ENCODE measurements at regions not wholly inside any gene's neighbourhood (a gene's known extent, or its start where the extent isn't known, plus 50 kb on each side); places are given as distances from the start of the nearest gene placed in this dataset.

GRCh38 chr5:42026446-42026845, 101.4 kb downstream of the FBXO4 start:
- FAIRE-seq (no peak), DNase-seq (ENCODE audit: low read depth, low spot score) (no peak)
- H3K36me3 ChIP-seq (ENCODE audit: control insufficient read depth in 2 of 2, extremely low read depth in 1 of 2, insufficient read depth in 2 of 2, low read length in 2 of 2): no peaks in the 10 kb centered on the region
- H3K79me2 ChIP-seq (ENCODE audit: control insufficient read depth, insufficient read depth, low read length): no peaks in the 10 kb centered on the region
- H3K27me3 ChIP-seq (ENCODE audit: control insufficient read depth in 2 of 2, insufficient read depth in 2 of 2, low read length in 2 of 2): no peaks in the 10 kb centered on the region
- intact Hi-C loops (cut with micrococcal nuclease): no loop called here
- H3K4me1 ChIP-seq (ENCODE audit: control insufficient read depth, extremely low read depth, insufficient read depth, low read length): no peaks in the 10 kb centered on the region
- no peaks in the 10 kb centered on the region for H4K20me1 ChIP-seq (replicated peaks; ENCODE audit: control insufficient read depth, extremely low read depth, insufficient read depth, low read length)
- H3K9me3 ChIP-seq (replicated peaks; ENCODE audit: control insufficient read depth, insufficient read depth, low read length): no peaks in the 10 kb centered on the region
- no peak overlapping the region for H3K27ac ChIP-seq (ENCODE audit: insufficient read depth, low read depth, low read length)
- TF ChIP-seq, protein P1, sequence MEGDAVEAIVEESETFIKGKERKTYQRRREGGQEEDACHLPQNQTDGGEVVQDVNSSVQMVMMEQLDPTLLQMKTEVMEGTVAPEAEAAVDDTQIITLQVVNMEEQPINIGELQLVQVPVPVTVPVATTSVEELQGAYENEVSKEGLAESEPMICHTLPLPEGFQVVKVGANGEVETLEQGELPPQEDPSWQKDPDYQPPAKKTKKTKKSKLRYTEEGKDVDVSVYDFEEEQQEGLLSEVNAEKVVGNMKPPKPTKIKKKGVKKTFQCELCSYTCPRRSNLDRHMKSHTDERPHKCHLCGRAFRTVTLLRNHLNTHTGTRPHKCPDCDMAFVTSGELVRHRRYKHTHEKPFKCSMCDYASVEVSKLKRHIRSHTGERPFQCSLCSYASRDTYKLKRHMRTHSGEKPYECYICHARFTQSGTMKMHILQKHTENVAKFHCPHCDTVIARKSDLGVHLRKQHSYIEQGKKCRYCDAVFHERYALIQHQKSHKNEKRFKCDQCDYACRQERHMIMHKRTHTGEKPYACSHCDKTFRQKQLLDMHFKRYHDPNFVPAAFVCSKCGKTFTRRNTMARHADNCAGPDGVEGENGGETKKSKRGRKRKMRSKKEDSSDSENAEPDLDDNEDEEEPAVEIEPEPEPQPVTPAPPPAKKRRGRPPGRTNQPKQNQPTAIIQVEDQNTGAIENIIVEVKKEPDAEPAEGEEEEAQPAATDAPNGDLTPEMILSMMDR (IDR thresholded peaks at IDR 0.05; ENCODE audit: extremely low read depth in 1 of 2, insufficient read depth in 1 of 2, low read depth in 1 of 2, low read length in 2 of 2): no peak
- no peak for TF ChIP-seq FOS (IDR thresholded peaks at IDR 0.05; ENCODE audit: borderline replicate concordance, insufficient read depth, low read length)
- no peak for TF ChIP-seq POLR2A (IDR thresholded peaks at IDR 0.05; ENCODE audit: low read depth, low read length)
- TF ChIP-seq GATA2 (IDR thresholded peaks at IDR 0.05; ENCODE audit: insufficient read depth, insufficient read length, low read depth, low read length): no peak
- TF ChIP-seq EZH2 (IDR thresholded peaks at IDR 0.05; ENCODE audit: borderline replicate concordance, low read depth, low read length, severe bottlenecking): no peak
- no peak for TF ChIP-seq JUN (IDR thresholded peaks at IDR 0.05; ENCODE audit: borderline replicate concordance, insufficient read depth, insufficient read length, low read depth)
- ChIA-PET CTCF (interaction anchor here (1.4 to 1.7 kb wide), 3 partner anchors 10 to 31 kb away, joined by 3 to 5 read pairs (median 4); no protein-coding TSS in a partner anchor), POLR2A (no interaction called here)
- BruUV-seq (replicated peaks): no TSS peak
- no peak overlapping the region for H3K4me3 ChIP-seq (replicated peaks in 1 of 3; ENCODE audit: insufficient read depth in 1 of 3, low read depth in 1 of 3, low read length in 3 of 3)
- no peaks in the 10 kb centered on the region for H3K9me1 ChIP-seq (replicated peaks; ENCODE audit: control insufficient read depth, extremely low read depth, insufficient read depth, low read length)
- dilution Hi-C loops (cut with MboI; ENCODE audit: extremely low pct_ligation_motif_present, low sequenced_read_pairs): no loop called here
- H3K4me2 ChIP-seq (ENCODE audit: insufficient read depth, low read length): no peak overlapping the region
- H3K9ac ChIP-seq (replicated peaks; ENCODE audit: extremely low read depth, insufficient read depth, low read length): no peak overlapping the region
- no peak overlapping the region for H2AFZ ChIP-seq (ENCODE audit: low read depth, low read length)

GRCh38 chr5:42032137-42032536, 107.1 kb downstream of the FBXO4 start:
- Histone ChIP-seq H3K27me3 (ENCODE audit: control insufficient read depth in 2 of 2, insufficient read depth in 2 of 2, low read length in 2 of 2) (no peaks in the 10 kb centered on the region), H3K9ac (replicated peaks; ENCODE audit: extremely low read depth, insufficient read depth, low read length) (no peak overlapping the region), H3K4me2 (ENCODE audit: insufficient read depth, low read length) (no peak overlapping the region), H3K36me3 (ENCODE audit: control insufficient read depth in 2 of 2, extremely low read depth in 1 of 2, insufficient read depth in 2 of 2, low read length in 2 of 2) (no peaks in the 10 kb centered on the region), H3K9me1 (replicated peaks; ENCODE audit: control insufficient read depth, extremely low read depth, insufficient read depth, low read length) (no peaks in the 10 kb centered on the region), H4K20me1 (replicated peaks; ENCODE audit: control insufficient read depth, extremely low read depth, insufficient read depth, low read length) (no peaks in the 10 kb centered on the region), H2AFZ (ENCODE audit: low read depth, low read length) (no peak overlapping the region), H3K9me3 (replicated peaks; ENCODE audit: control insufficient read depth, insufficient read depth, low read length) (no peaks in the 10 kb centered on the region), H3K4me3 (replicated peaks in 1 of 3; ENCODE audit: insufficient read depth in 1 of 3, low read depth in 1 of 3, low read length in 3 of 3) (no peak overlapping the region), H3K79me2 (ENCODE audit: control insufficient read depth, insufficient read depth, low read length) (no peaks in the 10 kb centered on the region), H3K27ac (ENCODE audit: insufficient read depth, low read depth, low read length) (no peak overlapping the region), H3K4me1 (ENCODE audit: control insufficient read depth, extremely low read depth, insufficient read depth, low read length) (no peaks in the 10 kb centered on the region)
- no peak for DNase-seq (ENCODE audit: low read depth, low spot score)
- no TSS peak for BruUV-seq (replicated peaks)
- TF ChIP-seq POLR2A (IDR thresholded peaks at IDR 0.05; ENCODE audit: low read depth, low read length): no peak
- TF ChIP-seq, protein P1 (IDR thresholded peaks at IDR 0.05; ENCODE audit: extremely low read depth in 1 of 2, insufficient read depth in 1 of 2, low read depth in 1 of 2, low read length in 2 of 2): no peak
- no peak for TF ChIP-seq POLR2AphosphoS5 (IDR thresholded peaks at IDR 0.05; ENCODE audit: insufficient read depth, low read depth, low read length)
- TF ChIP-seq, protein P2, sequence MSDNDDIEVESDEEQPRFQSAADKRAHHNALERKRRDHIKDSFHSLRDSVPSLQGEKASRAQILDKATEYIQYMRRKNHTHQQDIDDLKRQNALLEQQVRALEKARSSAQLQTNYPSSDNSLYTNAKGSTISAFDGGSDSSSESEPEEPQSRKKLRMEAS (IDR thresholded peaks at IDR 0.05; ENCODE audit: insufficient read depth, insufficient read length): no peak
- TF ChIP-seq JUN (IDR thresholded peaks at IDR 0.05; ENCODE audit: borderline replicate concordance, insufficient read depth, insufficient read length, low read depth): no peak
- no peak for TF ChIP-seq FOS (IDR thresholded peaks at IDR 0.05; ENCODE audit: borderline replicate concordance, insufficient read depth, low read length)
- TF ChIP-seq EZH2 (IDR thresholded peaks at IDR 0.05; ENCODE audit: borderline replicate concordance, low read depth, low read length, severe bottlenecking): no peak
- TF ChIP-seq MYC (IDR thresholded peaks at IDR 0.05; ENCODE audit: low read depth, low read length): no peak
- TF ChIP-seq GATA2 (IDR thresholded peaks at IDR 0.05; ENCODE audit: insufficient read depth, insufficient read length, low read depth, low read length): no peak
- dilution Hi-C loops (cut with MboI; ENCODE audit: extremely low pct_ligation_motif_present, low sequenced_read_pairs): no loop called here
- no peak for FAIRE-seq
- ChIA-PET POLR2A (no interaction called here), CTCF (no interaction called here)
- intact Hi-C loops (cut with micrococcal nuclease): no loop called here

Measured in endothelial cell of umbilical vein (primary cell).